Panc1 (cell line): ENCODE measurements at regions not wholly inside any gene's neighbourhood (a gene's known extent, or its start where the extent isn't known, plus 50 kb on each side); places are given as distances from the start of the nearest gene placed in this dataset.

Experiments used
- ATAC-seq: fragments of 200-7000 bp; cut with Tn5 transposase; 2 replicates; pipeline ENCODE4 v1.9.1; 2020; ENCODE audit warnings: mild to moderate bottlenecking, moderate library complexity
- BruUV-seq: library from RNA; stranded (reverse); fragments of 400-500 nt; replicated peaks from 2 replicates; lab custom pipeline; 2021; lab: Mats Ljungman, UMichigan
- CTCF ChIA-PET: fragments of 300-600 bp; sonication (Branson Sonifier 250); formaldehyde crosslinking; loops from one replicate; lab custom pipeline; 2022; ENCODE audit warnings: antibody characterized with exemption; lab: Charles Lee
- POLR2A ChIA-PET: fragments of 300-600 bp; sonication (Branson Sonifier 250); formaldehyde crosslinking; loops from one replicate; lab custom pipeline; 2022; ENCODE audit warnings: antibody characterized with exemption; lab: Charles Lee
- DNase-seq: peaks from one replicate; pipeline ENCODE4 v3.0.0-alpha.2; 2010; ENCODE audit warnings: low read depth, low spot score
- H3K27ac ChIP-seq: 2 replicates; pipeline ENCODE4 v1.5.1; 2011; ENCODE audit warnings: mild to moderate bottlenecking, low read length, inconsistent platforms
- H3K27me3 ChIP-seq: fragments of 200-500 bp; sonication (Bioruptor generic); 2 replicates; pipeline ENCODE4 v1.6.0; 2014; ENCODE audit warnings: low read length, inconsistent platforms; ENCODE audit not compliant: control insufficient read depth, insufficient read depth
- H3K36me3 ChIP-seq: fragments of 200-500 bp; sonication (Bioruptor generic); 2 replicates; pipeline ENCODE4 v1.5.1; 2014; ENCODE audit warnings: inconsistent platforms, mild to moderate bottlenecking, low read length, moderate library complexity; ENCODE audit not compliant: control insufficient read depth, insufficient read depth
- H3K4me1 ChIP-seq: 2 replicates; pipeline ENCODE4 v1.5.1; 2011; ENCODE audit warnings: inconsistent platforms, mild to moderate bottlenecking, low read length, moderate library complexity; ENCODE audit not compliant: control insufficient read depth, insufficient read depth
- H3K4me3 ChIP-seq, 2 experiments: 2 replicates each; pipeline ENCODE4 v1.5.1; 2011 to 2012; ENCODE audit warnings: low read depth in 2 of 2, low read length in 2 of 2, mild to moderate bottlenecking in 2 of 2, inconsistent platforms in 1 of 2, moderate library complexity in 1 of 2
- H3K9me3 ChIP-seq: fragments of 200-500 bp; sonication (Bioruptor generic); 2 replicates; pipeline ENCODE4 v1.5.1; 2014; ENCODE audit warnings: low read depth, mild to moderate bottlenecking, inconsistent platforms, low read length, moderate library complexity; ENCODE audit not compliant: control insufficient read depth, insufficient read depth
- POLR2AphosphoS5 ChIP-seq: IDR thresholded peaks from 2 replicates; pipeline ENCODE4 v1.6.1; 2012; ENCODE audit warnings: mild to moderate bottlenecking, low read depth, low read length, moderate library complexity
- SIN3A ChIP-seq: IDR thresholded peaks from 2 replicates; pipeline ENCODE4 v1.6.1; 2012; ENCODE audit warnings: low read depth, mild to moderate bottlenecking, low read length, moderate library complexity, borderline replicate concordance; ENCODE audit not compliant: insufficient read depth
- TCF7L2 ChIP-seq: IDR thresholded peaks from 2 replicates; pipeline ENCODE4 v1.6.1; 2011; ENCODE audit warnings: mild to moderate bottlenecking, low read depth, low read length, inconsistent platforms
- in situ Hi-C: cut with HindIII; loops from 2 replicates; pipeline ENCODE4 v1.10.0; 2016; ENCODE audit warnings: low sequenced_read_pairs, low pct_unique_long_range_greater_than_20kb
- intact Hi-C: fragments of 100-400 bp; cut with micrococcal nuclease; formaldehyde crosslinking; loops from one replicate; pipeline ENCODE4 v1.10.0; 2022; ENCODE audit not compliant: unreplicated experiment
- TF ChIP-seq, protein P1 (sequence below), 2 experiments: IDR thresholded peaks; 2 replicates each; pipeline ENCODE4 v1.6.1; 2011 to 2012; ENCODE audit warnings: low read depth in 2 of 2, control low read depth in 1 of 2, low read length in 1 of 2, mild to moderate bottlenecking in 1 of 2, moderate library complexity in 1 of 2; ENCODE audit not compliant: insufficient read depth in 1 of 2
- TF ChIP-seq, protein P2 (sequence below): fragments of 450-650 bp; IDR thresholded peaks from 2 replicates; pipeline ENCODE4 v1.5.1; 2017; ENCODE audit warnings: mild to moderate bottlenecking

DNA sequence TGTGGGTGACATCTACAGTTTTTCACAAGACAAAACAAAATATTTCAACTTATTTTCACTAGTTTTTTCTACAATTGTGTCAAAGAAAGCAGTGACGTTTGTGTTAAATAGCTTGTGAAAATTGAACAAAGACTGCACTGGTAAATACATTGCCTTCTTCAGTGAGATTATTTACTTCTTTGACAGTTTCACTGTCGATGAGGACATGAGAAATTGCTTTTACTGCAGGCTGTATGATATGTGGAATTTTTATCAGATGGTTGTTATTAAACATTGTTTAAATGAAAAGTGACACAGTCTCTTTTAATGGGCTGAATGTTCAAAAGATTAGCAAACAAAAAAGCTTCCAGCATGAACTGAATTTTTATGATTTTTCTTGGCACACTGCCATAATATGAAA lies 773.9 kb upstream of the CADM2 start:
- in situ Hi-C loops, result no loop called here
- BruUV-seq, result no TSS peak
- Histone ChIP-seq H3K9me3 (no peaks in the 10 kb centered on the region), H3K27ac (no peak overlapping the region), H3K4me1 (no peaks in the 10 kb centered on the region), H3K4me3 (no peak overlapping the region), H3K36me3 (no peaks in the 10 kb centered on the region), H3K27me3 (no peaks in the 10 kb centered on the region)
- intact Hi-C loops, result no loop called here
- DNase-seq (no peak), ATAC-seq (no peak)
- CTCF ChIA-PET, result no interaction called here
- TF ChIP-seq POLR2AphosphoS5, result no peak
- TF ChIP-seq, protein P1, sequence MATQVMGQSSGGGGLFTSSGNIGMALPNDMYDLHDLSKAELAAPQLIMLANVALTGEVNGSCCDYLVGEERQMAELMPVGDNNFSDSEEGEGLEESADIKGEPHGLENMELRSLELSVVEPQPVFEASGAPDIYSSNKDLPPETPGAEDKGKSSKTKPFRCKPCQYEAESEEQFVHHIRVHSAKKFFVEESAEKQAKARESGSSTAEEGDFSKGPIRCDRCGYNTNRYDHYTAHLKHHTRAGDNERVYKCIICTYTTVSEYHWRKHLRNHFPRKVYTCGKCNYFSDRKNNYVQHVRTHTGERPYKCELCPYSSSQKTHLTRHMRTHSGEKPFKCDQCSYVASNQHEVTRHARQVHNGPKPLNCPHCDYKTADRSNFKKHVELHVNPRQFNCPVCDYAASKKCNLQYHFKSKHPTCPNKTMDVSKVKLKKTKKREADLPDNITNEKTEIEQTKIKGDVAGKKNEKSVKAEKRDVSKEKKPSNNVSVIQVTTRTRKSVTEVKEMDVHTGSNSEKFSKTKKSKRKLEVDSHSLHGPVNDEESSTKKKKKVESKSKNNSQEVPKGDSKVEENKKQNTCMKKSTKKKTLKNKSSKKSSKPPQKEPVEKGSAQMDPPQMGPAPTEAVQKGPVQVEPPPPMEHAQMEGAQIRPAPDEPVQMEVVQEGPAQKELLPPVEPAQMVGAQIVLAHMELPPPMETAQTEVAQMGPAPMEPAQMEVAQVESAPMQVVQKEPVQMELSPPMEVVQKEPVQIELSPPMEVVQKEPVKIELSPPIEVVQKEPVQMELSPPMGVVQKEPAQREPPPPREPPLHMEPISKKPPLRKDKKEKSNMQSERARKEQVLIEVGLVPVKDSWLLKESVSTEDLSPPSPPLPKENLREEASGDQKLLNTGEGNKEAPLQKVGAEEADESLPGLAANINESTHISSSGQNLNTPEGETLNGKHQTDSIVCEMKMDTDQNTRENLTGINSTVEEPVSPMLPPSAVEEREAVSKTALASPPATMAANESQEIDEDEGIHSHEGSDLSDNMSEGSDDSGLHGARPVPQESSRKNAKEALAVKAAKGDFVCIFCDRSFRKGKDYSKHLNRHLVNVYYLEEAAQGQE (IDR thresholded peaks at IDR 0.05; ENCODE audit: insufficient read depth in 1 of 2, low read depth in 2 of 2, low read length in 1 of 2), result no peak
- TF ChIP-seq, protein P2, sequence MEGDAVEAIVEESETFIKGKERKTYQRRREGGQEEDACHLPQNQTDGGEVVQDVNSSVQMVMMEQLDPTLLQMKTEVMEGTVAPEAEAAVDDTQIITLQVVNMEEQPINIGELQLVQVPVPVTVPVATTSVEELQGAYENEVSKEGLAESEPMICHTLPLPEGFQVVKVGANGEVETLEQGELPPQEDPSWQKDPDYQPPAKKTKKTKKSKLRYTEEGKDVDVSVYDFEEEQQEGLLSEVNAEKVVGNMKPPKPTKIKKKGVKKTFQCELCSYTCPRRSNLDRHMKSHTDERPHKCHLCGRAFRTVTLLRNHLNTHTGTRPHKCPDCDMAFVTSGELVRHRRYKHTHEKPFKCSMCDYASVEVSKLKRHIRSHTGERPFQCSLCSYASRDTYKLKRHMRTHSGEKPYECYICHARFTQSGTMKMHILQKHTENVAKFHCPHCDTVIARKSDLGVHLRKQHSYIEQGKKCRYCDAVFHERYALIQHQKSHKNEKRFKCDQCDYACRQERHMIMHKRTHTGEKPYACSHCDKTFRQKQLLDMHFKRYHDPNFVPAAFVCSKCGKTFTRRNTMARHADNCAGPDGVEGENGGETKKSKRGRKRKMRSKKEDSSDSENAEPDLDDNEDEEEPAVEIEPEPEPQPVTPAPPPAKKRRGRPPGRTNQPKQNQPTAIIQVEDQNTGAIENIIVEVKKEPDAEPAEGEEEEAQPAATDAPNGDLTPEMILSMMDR, result no peak
- TF ChIP-seq TCF7L2, result no peak
- TF ChIP-seq SIN3A, result no peak
- POLR2A ChIA-PET, result no interaction called here

- Histone ChIP-seq H3K4me3 (no peak overlapping the region), H3K27me3 (no peaks in the 10 kb centered on the region), H3K36me3 (no peaks in the 10 kb centered on the region), H3K4me1 (no peaks in the 10 kb centered on the region), H3K27ac (no peak overlapping the region), H3K9me3 (no peaks in the 10 kb centered on the region; the same call in 1 of the 2 replicates)
- ChIA-PET CTCF (no interaction called here), POLR2A (no interaction called here)
- TF ChIP-seq TCF7L2 (no peak), POLR2AphosphoS5 (no peak), SIN3A (no peak)
- TF ChIP-seq, protein P1 (IDR thresholded peaks at IDR 0.05; ENCODE audit: insufficient read depth in 1 of 2, low read depth in 2 of 2, low read length in 1 of 2), result no peak
- TF ChIP-seq, protein P2, result no peak
- in situ Hi-C loops (no loop called here), intact Hi-C loops (no loop called here)
- BruUV-seq, result no TSS peak
- ATAC-seq, result no peak
- DNase-seq, result no peak
These were observed 764.8 kb upstream of the CADM2 start for GRCh38 chr3:84194029-84194428.
